AG09319 (cell line): ENCODE measurements at regions not wholly inside any gene's neighbourhood (a gene's known extent, or its start where the extent isn't known, plus 50 kb on each side); places are given as distances from the start of the nearest gene placed in this dataset.
"Not testable (repeated sequence)": the region's sequence is repeated elsewhere in the genome, so short reads cannot be mapped to it uniquely, and the experiment has no call there.

Experiments used
- DNase-seq: peaks from one replicate; pipeline ENCODE4 v3.0.0-alpha.2; 2010; ENCODE audit warnings: low read depth; ENCODE audit errors: extremely low read depth
- TF ChIP-seq, protein P1 (sequence below): IDR thresholded peaks from 2 replicates; pipeline ENCODE4 v1.5.1; 2011; ENCODE audit warnings: low read depth, mild to moderate bottlenecking, inconsistent platforms, low read length, moderate library complexity

DNA sequence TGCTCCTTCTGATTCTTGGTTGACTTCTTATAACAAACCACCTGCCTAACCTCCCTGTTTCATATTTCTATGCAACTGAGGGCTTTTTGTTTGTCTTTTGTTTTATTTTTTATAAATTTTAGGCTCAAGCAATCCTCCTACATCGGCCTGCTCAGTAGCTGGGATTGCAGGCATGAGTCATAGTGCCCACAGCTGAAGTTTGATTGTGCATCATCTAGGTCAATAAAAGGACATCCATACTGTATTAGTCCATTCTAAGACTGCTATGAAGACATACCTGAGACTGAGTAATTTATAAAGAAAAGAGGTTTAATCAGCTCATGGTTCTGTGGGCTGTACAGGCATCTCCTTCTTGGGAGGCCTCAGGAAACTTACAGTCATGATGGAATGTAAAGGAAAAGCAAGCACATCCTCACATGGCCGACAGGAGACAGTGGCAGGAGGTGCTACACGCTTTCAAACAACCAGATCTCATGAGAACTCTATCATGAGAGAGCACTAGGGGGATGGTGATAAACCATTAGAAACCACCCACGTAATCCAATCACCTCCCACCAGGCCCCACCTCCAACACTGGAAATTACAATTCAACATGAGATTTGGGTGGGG lies 285.0 kb downstream of the SIPA1L2 start:
- no peak for DNase-seq
- TF ChIP-seq, protein P1, sequence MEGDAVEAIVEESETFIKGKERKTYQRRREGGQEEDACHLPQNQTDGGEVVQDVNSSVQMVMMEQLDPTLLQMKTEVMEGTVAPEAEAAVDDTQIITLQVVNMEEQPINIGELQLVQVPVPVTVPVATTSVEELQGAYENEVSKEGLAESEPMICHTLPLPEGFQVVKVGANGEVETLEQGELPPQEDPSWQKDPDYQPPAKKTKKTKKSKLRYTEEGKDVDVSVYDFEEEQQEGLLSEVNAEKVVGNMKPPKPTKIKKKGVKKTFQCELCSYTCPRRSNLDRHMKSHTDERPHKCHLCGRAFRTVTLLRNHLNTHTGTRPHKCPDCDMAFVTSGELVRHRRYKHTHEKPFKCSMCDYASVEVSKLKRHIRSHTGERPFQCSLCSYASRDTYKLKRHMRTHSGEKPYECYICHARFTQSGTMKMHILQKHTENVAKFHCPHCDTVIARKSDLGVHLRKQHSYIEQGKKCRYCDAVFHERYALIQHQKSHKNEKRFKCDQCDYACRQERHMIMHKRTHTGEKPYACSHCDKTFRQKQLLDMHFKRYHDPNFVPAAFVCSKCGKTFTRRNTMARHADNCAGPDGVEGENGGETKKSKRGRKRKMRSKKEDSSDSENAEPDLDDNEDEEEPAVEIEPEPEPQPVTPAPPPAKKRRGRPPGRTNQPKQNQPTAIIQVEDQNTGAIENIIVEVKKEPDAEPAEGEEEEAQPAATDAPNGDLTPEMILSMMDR = no peak

DNA sequence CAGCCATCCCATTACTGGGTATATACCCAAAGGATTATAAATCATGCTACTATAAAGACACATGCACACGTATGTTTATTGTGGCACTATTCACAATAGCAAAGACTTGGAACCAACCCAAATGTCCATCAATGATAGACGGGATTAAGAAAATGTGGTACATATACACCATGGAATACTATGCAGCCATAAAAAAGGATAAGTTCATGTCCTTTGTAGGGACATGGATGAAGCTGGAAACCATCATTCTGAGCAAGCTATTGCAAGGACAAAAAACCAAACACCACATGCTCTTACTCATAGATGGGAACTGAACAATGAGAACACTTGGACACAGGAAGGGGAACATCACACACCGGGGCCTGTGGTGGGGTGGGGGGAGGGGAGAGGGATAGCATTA lies 285.7 kb downstream of the SIPA1L2 start:
- DNase-seq = not testable (repeated sequence)

DNA sequence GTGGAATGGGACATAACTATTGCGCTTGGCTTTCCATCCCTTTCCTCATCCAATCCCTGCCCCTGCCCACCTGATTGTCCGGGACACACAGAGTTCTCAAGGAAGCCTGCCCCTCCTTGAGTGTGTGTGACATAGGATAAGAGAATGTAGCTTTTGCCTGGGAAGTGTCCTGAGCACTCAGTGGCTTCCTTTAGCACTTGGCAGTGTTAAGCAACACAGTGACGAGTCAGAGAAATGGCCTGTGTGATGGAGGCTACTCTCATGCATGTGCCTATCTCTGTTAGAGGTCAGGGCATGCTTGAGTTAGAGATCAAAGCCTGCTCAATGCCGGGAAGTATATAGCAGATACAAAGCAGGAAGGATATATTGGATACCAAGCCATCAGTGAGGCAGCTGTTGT lies 289.5 kb downstream of the SIPA1L2 start:
- TF ChIP-seq, protein P1 = no peak
- no peak for DNase-seq

DNA sequence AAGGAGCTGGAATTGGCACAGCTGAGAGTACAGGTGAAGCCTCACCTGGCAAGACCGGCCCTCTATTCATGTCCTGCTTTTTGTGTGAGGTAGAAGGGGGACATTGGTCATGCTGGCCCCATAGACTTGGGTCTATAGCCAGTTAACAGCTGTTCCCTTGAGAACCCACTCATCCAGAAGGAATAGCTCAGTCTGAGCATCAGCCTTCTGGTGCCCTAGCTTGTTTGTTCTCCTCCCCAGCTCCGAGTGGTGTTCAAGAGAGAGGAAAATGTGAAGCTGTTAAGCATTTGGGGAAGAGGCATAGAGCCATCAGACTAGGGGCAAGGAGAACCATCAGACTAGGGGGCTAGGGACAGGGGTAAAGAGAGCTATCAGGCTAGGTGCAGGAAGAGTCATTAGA lies 290.9 kb downstream of the SIPA1L2 start:
- no peak for DNase-seq
- TF ChIP-seq, protein P1 = no peak

DNA sequence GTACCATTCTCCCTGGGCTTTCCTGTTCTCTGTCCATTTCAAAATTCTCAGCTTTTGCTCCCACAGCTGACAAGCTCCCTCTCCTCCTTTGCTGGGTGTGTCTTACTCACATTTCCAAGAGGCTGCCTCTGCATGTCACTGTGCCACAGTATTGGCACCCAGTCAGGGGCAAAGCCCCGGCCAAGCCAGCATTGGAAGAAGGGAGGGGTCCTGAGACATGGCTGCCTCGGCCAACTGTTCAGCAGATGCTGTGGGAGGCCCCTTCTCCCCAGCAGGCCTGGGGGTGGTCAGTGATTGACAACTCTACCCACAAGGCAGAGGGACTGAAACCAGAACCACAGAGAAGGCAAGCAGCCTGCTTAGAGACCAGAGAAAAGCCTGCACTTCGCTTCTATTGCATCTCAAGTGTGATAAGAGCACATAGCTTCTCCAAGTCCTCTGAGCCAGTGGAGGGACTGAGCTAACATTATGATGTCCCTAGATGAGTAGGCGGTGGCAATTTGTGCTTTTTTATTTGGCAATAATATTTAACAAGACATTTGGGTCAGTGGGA lies 294.1 kb downstream of the SIPA1L2 start:
- TF ChIP-seq, protein P1 = no peak
- DNase-seq = no peak

DNA sequence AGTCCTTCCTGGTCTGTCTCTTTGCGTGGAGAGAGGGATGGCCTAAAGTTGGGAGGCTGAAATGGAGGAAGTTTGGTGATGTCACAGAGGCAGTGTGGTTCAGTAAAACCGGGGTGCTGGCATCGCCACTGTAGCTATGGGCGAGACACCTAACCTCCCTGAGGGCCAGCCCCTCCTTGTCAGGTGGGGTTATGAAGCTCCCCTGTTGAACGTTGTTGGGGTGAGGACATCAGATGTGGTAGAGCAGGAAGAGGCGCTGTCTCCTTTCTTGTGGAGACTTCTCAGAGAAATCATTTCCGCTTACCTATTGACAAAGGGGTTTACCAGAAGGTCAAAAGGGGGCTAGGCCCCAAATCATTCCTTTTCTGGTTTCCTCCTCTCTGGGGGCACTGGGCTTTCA lies 294.7 kb downstream of the SIPA1L2 start:
- TF ChIP-seq, protein P1 = no peak
- no peak for DNase-seq

DNA sequence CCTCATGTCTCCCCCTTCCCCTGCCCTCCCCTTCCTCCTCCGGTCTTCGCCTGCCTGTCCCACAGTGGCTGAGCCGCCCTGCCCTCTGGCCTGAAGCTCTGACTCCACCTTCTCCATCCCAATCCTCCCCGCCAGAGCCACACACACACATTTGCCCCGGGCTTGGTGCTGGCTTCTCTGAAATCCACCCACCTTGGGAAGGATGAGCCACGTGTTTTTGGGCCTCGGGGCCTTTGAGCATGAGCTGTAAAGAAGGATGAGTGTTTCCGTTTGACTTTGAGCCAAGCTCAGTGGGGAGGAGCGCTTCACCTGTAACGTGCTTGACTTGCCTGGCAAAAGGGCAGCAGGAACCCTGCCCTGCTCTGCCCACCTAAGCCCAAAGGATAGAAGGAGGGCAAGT lies 295.1 kb downstream of the SIPA1L2 start:
- no peak for DNase-seq
- TF ChIP-seq, protein P1 = no peak

DNA sequence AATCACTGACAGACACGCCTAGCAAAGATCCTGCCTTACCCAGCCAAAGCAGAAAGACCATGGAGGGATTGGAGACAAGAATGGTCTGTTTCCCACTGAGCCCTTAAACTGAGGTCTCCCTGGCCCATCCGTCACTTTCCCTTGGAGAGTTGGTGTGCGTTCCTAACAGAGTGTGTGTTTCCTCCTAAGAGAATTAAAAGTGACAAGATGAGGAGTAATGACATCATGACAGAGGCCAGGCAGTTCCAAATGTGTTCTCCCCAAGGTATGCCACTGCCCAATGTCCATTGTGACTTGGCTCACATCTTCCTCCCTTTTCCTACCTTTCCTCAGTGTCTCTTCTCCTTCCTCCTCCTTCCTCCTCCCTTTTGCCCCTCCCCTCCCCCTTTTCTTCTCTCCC lies 295.7 kb downstream of the SIPA1L2 start:
- TF ChIP-seq, protein P1 = no peak
- no peak for DNase-seq
